Progenitor cell of endocrine pancreas (in vitro differentiated cells): ENCODE measurements at regions not wholly inside any gene's neighbourhood (a gene's known extent, or its start where the extent isn't known, plus 50 kb on each side); places are given as distances from the start of the nearest gene placed in this dataset.

ENCODE experiments used
- DNase-seq: peaks from one replicate; pipeline ENCODE4 v3.0.0; 2021; ENCODE audit warnings: low spot score; ENCODE audit not compliant: unreplicated experiment
- H3K27ac Mint-ChIP-seq: 2 replicates; pipeline ENCODE4 v1.8.0; 2021; ENCODE audit warnings: mild to moderate bottlenecking, moderate library complexity, mixed read lengths
- H3K27me3 Mint-ChIP-seq: 2 replicates; pipeline ENCODE4 v1.8.0; 2021; ENCODE audit warnings: mixed read lengths
- H3K36me3 Mint-ChIP-seq: 2 replicates; pipeline ENCODE4 v1.8.0; 2022; ENCODE audit warnings: mixed read lengths; ENCODE audit not compliant: insufficient read depth
- H3K4me1 Mint-ChIP-seq: 2 replicates; pipeline ENCODE4 v1.8.0; 2021; ENCODE audit warnings: low read depth, mixed read lengths
- H3K4me3 Mint-ChIP-seq: 2 replicates; pipeline ENCODE4 v1.8.0; 2021; ENCODE audit warnings: low read depth, mild to moderate bottlenecking, moderate library complexity, mixed read lengths
- H3K9me3 Mint-ChIP-seq: 2 replicates; pipeline ENCODE4 v1.8.0; 2021; ENCODE audit warnings: low read depth, mixed read lengths
- CTCF ChIP-seq: fragments of 200-600 bp; sonication (generic); IDR thresholded peaks from one replicate; pipeline ENCODE4 v1.5.0; 2021; ENCODE audit warnings: antibody characterized with exemption, mild to moderate bottlenecking; ENCODE audit not compliant: unreplicated experiment

- TF ChIP-seq CTCF: no peak
- Mint-ChIP-seq H3K27me3 (no peaks in the 10 kb centered on the region), H3K4me1 (peaks cover 14% of the 10 kb centered on the region), H3K4me3 (no peak overlapping the region), H3K9me3 (peaks cover 3% of the 10 kb centered on the region), H3K27ac (no peak overlapping the region), H3K36me3 (no peaks in the 10 kb centered on the region)
- DNase-seq: no peak
Measured at GRCh38 chr2:163247156-163247846, 408.7 kb upstream of the KCNH7 start.

GRCh38 chr2:163246135-163246534, 407.6 kb upstream of the KCNH7 start:
- Mint-ChIP-seq H3K36me3 (no peaks in the 10 kb centered on the region), H3K4me3 (no peak overlapping the region), H3K9me3 (peaks cover 3% of the 10 kb centered on the region), H3K27me3 (no peaks in the 10 kb centered on the region), H3K4me1 (peaks cover 14% of the 10 kb centered on the region), H3K27ac (no peak overlapping the region)
- DNase-seq: no peak
- no peak for TF ChIP-seq CTCF

- Mint-ChIP-seq H3K9me3 (peaks cover 16% of the 10 kb centered on the region), H3K27ac (no peak overlapping the region), H3K27me3 (no peaks in the 10 kb centered on the region), H3K36me3 (no peaks in the 10 kb centered on the region), H3K4me3 (no peak overlapping the region), H3K4me1 (no peaks in the 10 kb centered on the region)
- no peak for TF ChIP-seq CTCF
- DNase-seq: no peak
Measured at GRCh38 chr2:163236553-163236952, 398.0 kb upstream of the KCNH7 start.

- Mint-ChIP-seq H3K36me3 (no peaks in the 10 kb centered on the region), H3K4me1 (no peaks in the 10 kb centered on the region), H3K4me3 (no peak overlapping the region), H3K9me3 (peaks cover 4% of the 10 kb centered on the region), H3K27me3 (no peaks in the 10 kb centered on the region), H3K27ac (no peak overlapping the region)
- no peak for TF ChIP-seq CTCF
- DNase-seq: no peak
Measured at GRCh38 chr2:163231666-163232065, 393.1 kb upstream of the KCNH7 start.

- no peak for DNase-seq
- Mint-ChIP-seq H3K36me3 (no peaks in the 10 kb centered on the region), H3K27me3 (no peaks in the 10 kb centered on the region), H3K9me3 (no peaks in the 10 kb centered on the region), H3K27ac (no peak overlapping the region), H3K4me3 (no peak overlapping the region), H3K4me1 (peaks cover 2% of the 10 kb centered on the region)
- TF ChIP-seq CTCF: no peak
Measured at GRCh38 chr2:163213661-163214081, 375.1 kb upstream of the KCNH7 start.
